Endothelial cell (in vitro differentiated cells): ENCODE measurements at regions not wholly inside any gene's neighbourhood (a gene's known extent, or its start where the extent isn't known, plus 50 kb on each side); places are given as distances from the start of the nearest gene placed in this dataset.
"Not testable (repeated sequence)": the region's sequence is repeated elsewhere in the genome, so short reads cannot be mapped to it uniquely, and the experiment has no call there.

Experiments
- DNase-seq: peaks from one replicate; pipeline ENCODE4 v3.0.0; 2021; ENCODE audit warnings: low spot score
- H3K27ac Mint-ChIP-seq: one replicate; pipeline ENCODE4 v1.8.0; 2021; ENCODE audit warnings: mixed read lengths, inconsistent platforms; ENCODE audit not compliant: unreplicated experiment
- H3K27me3 Mint-ChIP-seq: one replicate; pipeline ENCODE4 v1.8.0; 2021; ENCODE audit warnings: mild to moderate bottlenecking, moderate library complexity, mixed read lengths, inconsistent platforms; ENCODE audit not compliant: unreplicated experiment
- H3K36me3 Mint-ChIP-seq: one replicate; pipeline ENCODE4 v1.8.0; 2021; ENCODE audit warnings: mild to moderate bottlenecking, low read depth, mixed read lengths, inconsistent platforms; ENCODE audit not compliant: unreplicated experiment
- H3K4me1 Mint-ChIP-seq: one replicate; pipeline ENCODE4 v1.8.0; 2021; ENCODE audit warnings: mild to moderate bottlenecking, mixed read lengths, inconsistent platforms; ENCODE audit not compliant: unreplicated experiment
- H3K4me3 Mint-ChIP-seq: one replicate; pipeline ENCODE4 v1.8.0; 2021; ENCODE audit warnings: mild to moderate bottlenecking, mixed read lengths, inconsistent platforms; ENCODE audit not compliant: unreplicated experiment
- H3K9me3 Mint-ChIP-seq: one replicate; pipeline ENCODE4 v1.8.0; 2021; ENCODE audit warnings: mixed read lengths, inconsistent platforms; ENCODE audit not compliant: unreplicated experiment
- CTCF ChIP-seq: fragments of 200-600 bp; sonication (generic); IDR thresholded peaks from one replicate; pipeline ENCODE4 v1.5.0; 2021; ENCODE audit warnings: antibody characterized with exemption; ENCODE audit not compliant: unreplicated experiment

DNA sequence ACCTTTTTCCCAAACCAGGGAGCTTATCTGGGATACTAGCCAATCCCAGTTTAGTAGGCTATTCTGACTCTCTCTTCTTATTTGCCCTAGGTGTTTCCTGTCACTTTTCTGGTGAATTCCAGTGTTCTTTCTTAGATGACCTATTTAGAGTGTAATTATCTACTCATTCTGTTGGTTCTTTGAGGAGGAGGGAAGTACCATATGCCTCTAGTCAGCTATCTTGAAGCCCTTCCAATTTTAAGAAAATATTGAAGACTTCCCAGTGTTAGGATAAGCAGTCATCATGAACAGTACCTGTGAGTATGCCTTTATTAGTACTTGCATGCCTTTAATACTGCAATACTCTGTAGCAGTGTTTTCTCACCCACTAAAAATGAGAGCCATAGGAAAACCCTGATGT is 724.3 kb upstream of the SLITRK1 start:
- no peak for DNase-seq
- H3K4me1 Mint-ChIP-seq, result no peaks in the 10 kb centered on the region
- H3K4me3 Mint-ChIP-seq, result no peak overlapping the region
- no peaks in the 10 kb centered on the region for H3K9me3 Mint-ChIP-seq
- TF ChIP-seq CTCF, result no peak
- peaks cover 4% of the 10 kb centered on the region for H3K27me3 Mint-ChIP-seq
- H3K36me3 Mint-ChIP-seq, result no peaks in the 10 kb centered on the region
- no peak overlapping the region for H3K27ac Mint-ChIP-seq

- no peaks in the 10 kb centered on the region for H3K36me3 Mint-ChIP-seq
- peaks cover 4% of the 10 kb centered on the region for H3K27me3 Mint-ChIP-seq
- no peak overlapping the region for H3K27ac Mint-ChIP-seq
- H3K4me1 Mint-ChIP-seq, result no peaks in the 10 kb centered on the region
- no peak overlapping the region for H3K4me3 Mint-ChIP-seq
- no peak for DNase-seq
- peak; percentile 23 for TF ChIP-seq CTCF
- H3K9me3 Mint-ChIP-seq, result no peaks in the 10 kb centered on the region
Measured at GRCh38 chr13:84605927-84606326, 723.7 kb upstream of the SLITRK1 start.

- no peak for TF ChIP-seq CTCF
- Mint-ChIP-seq H3K9me3 (no peaks in the 10 kb centered on the region), H3K27ac (no peak overlapping the region), H3K4me1 (peaks cover 3% of the 10 kb centered on the region), H3K4me3 (no peak overlapping the region), H3K27me3 (no peaks in the 10 kb centered on the region), H3K36me3 (no peaks in the 10 kb centered on the region)
- DNase-seq, result no peak
Measured at GRCh38 chr13:84591444-84591843, 709.2 kb upstream of the SLITRK1 start.

- no peak for TF ChIP-seq CTCF
Measured at GRCh38 chr13:84590663-84591062, 708.4 kb upstream of the SLITRK1 start.

DNA sequence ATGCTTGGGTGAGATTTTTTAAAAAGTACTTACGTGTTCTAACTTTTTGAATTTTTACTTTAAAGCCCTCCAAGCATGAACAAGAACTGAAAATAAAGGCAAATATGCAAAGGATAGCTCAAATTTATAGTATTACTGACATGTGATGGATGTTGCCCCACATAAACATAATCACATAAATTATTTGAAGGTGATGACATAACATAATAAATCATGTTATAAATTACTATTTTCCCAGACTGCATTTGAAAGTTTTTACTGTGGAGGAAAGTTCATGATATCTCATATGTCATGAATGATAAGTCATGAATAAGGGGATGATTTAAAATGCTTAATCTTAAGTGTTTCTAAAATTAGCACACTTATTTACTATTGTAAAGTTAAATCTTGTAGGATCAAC is 705.7 kb upstream of the SLITRK1 start:
- H3K4me3 Mint-ChIP-seq, result no peak overlapping the region
- TF ChIP-seq CTCF, result no peak
- no peak overlapping the region for H3K27ac Mint-ChIP-seq
- H3K27me3 Mint-ChIP-seq, result no peaks in the 10 kb centered on the region
- no peaks in the 10 kb centered on the region for H3K9me3 Mint-ChIP-seq
- H3K4me1 Mint-ChIP-seq, result peaks cover 3% of the 10 kb centered on the region
- DNase-seq, result no peak
- H3K36me3 Mint-ChIP-seq, result no peaks in the 10 kb centered on the region

More at GRCh38 chr13:84590663-84591062, 708.4 kb upstream of the SLITRK1 start:
- H3K36me3 Mint-ChIP-seq, result no peaks in the 10 kb centered on the region
- H3K27ac Mint-ChIP-seq, result no peak overlapping the region
- no peak overlapping the region for H3K4me3 Mint-ChIP-seq
- H3K4me1 Mint-ChIP-seq, result peaks cover 3% of the 10 kb centered on the region
- no peak for DNase-seq
- H3K9me3 Mint-ChIP-seq, result no peaks in the 10 kb centered on the region
- no peaks in the 10 kb centered on the region for H3K27me3 Mint-ChIP-seq

GRCh38 chr13:84579901-84580300 is 697.6 kb upstream of the SLITRK1 start:
- not testable (repeated sequence) for H3K27me3 Mint-ChIP-seq, H3K27ac Mint-ChIP-seq, H3K4me1 Mint-ChIP-seq, H3K9me3 Mint-ChIP-seq, H3K4me3 Mint-ChIP-seq, DNase-seq, H3K36me3 Mint-ChIP-seq
